PC-9 (cell line): ENCODE measurements at regions not wholly inside any gene's neighbourhood (a gene's known extent, or its start where the extent isn't known, plus 50 kb on each side); places are given as distances from the start of the nearest gene placed in this dataset.

Experiments
- BruUV-seq: library from RNA; stranded (reverse); fragments of 400-500 nt; replicated peaks from 2 replicates; lab custom pipeline; 2021; lab: Mats Ljungman, UMichigan
- CTCF ChIA-PET: fragments of 300-600 bp; sonication (Branson Sonifier 250); formaldehyde crosslinking; loops from one replicate; lab custom pipeline; 2022; ENCODE audit warnings: antibody characterized with exemption; lab: Charles Lee
- POLR2A ChIA-PET: fragments of 300-600 bp; sonication (Branson Sonifier 250); formaldehyde crosslinking; loops from one replicate; lab custom pipeline; 2022; ENCODE audit warnings: antibody characterized with exemption; ENCODE audit not compliant: unreplicated experiment; lab: Charles Lee
- DNase-seq, 2 experiments: peaks; one replicate each; pipeline versions ENCODE4 v3.0.0 to v3.0.0-alpha.2; 2015 to 2022; ENCODE audit warnings: mixed read lengths in 1 of 2
- H2AFZ ChIP-seq: fragments of 200-600 bp; sonication (generic); 2 replicates; pipeline ENCODE4 v1.8.1; 2017; ENCODE audit warnings: antibody characterized with exemption
- H3F3A ChIP-seq: fragments of 200-600 bp; sonication (generic); 2 replicates; pipeline ENCODE4 v1.8.1; 2017; ENCODE audit warnings: antibody characterized with exemption, mild to moderate bottlenecking, low read depth; ENCODE audit not compliant: insufficient read depth
- H3K27ac ChIP-seq: fragments of 200-600 bp; sonication (generic); 2 replicates; pipeline ENCODE4 v1.6.1; 2016; ENCODE audit warnings: mixed run types
- H3K27me3 ChIP-seq: fragments of 200-600 bp; sonication (generic); 2 replicates; pipeline ENCODE4 v1.6.1; 2016; ENCODE audit warnings: low read depth, mixed run types; ENCODE audit not compliant: insufficient read depth
- H3K36me3 ChIP-seq: fragments of 200-600 bp; sonication (generic); 2 replicates; pipeline ENCODE4 v1.6.1; 2016; ENCODE audit warnings: low read depth, mixed run types
- H3K4me1 ChIP-seq: fragments of 200-600 bp; sonication (generic); replicated peaks from 2 replicates; pipeline ENCODE4 v1.6.1; 2016; ENCODE audit warnings: mixed run types; ENCODE audit not compliant: insufficient read depth
- H3K4me2 ChIP-seq: fragments of 200-600 bp; sonication (generic); 2 replicates; pipeline ENCODE4 v1.6.1; 2017; ENCODE audit warnings: mixed run types
- H3K4me3 ChIP-seq: fragments of 200-600 bp; sonication (generic); 2 replicates; pipeline ENCODE4 v1.6.1; 2016; ENCODE audit warnings: mixed run types
- H3K79me2 ChIP-seq: fragments of 200-600 bp; sonication (generic); 2 replicates; pipeline ENCODE4 v1.6.1; 2017; ENCODE audit warnings: low read depth, mixed run types
- H3K9me2 ChIP-seq: fragments of 200-600 bp; sonication (generic); 2 replicates; pipeline ENCODE4 v1.8.1; 2017; ENCODE audit warnings: mild to moderate bottlenecking; ENCODE audit not compliant: insufficient read depth
- H3K9me3 ChIP-seq: fragments of 200-600 bp; sonication (generic); 2 replicates; pipeline ENCODE4 v1.8.1; 2016; ENCODE audit warnings: low read depth; ENCODE audit not compliant: insufficient read depth
- H4K20me1 ChIP-seq: fragments of 200-600 bp; sonication (generic); 2 replicates; pipeline ENCODE4 v1.8.1; 2017; ENCODE audit not compliant: insufficient read depth
- EZH2 ChIP-seq: fragments of 200-600 bp; sonication (generic); IDR thresholded peaks from 2 replicates; pipeline ENCODE4 v1.8.0; 2017; ENCODE audit warnings: antibody characterized with exemption, low read depth
- intact Hi-C: fragments of 100-400 bp; cut with micrococcal nuclease; formaldehyde crosslinking; loops from one replicate; pipeline ENCODE4 v1.10.0; 2022; ENCODE audit not compliant: unreplicated experiment
- TF ChIP-seq, protein P1 (sequence below): fragments of 200-600 bp; sonication (generic); conservative IDR thresholded peaks from 2 replicates; pipeline ENCODE4 v1.6.1; 2017; ENCODE audit warnings: mixed run types, antibody characterized with exemption, mild to moderate bottlenecking, moderate library complexity

DNA sequence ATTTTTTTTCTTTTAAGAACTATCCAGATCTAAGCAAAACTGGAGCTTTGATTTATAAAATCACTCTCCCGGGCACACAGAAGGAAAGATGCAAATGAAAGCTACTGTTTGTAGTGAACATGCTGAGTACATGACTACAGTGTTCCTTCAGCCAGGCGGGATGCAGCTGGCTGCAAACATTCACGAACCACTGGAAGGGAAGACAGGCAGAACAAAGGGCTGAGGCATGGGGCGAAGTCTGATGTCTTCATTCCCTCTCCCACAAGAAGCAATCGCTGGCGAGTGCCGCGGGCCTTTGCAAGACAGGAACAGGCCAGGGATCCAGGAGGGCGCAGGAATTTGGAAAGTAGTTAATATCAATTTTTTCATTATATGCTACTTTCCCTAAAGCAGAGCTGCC, 257.9 kb upstream of the AJAP1 start:
- Histone ChIP-seq H3K27me3 (0 out of 2 replicates have a peak, but pooled peaks cover 5% of the 10 kb centered on the region), H4K20me1 (no peaks in the 10 kb centered on the region), H3K4me1 (no peaks in the 10 kb centered on the region), H3K36me3 (no peaks in the 10 kb centered on the region), H3K27ac (no peak overlapping the region), H3K9me3 (no peaks in the 10 kb centered on the region), H3K9me2 (no peaks in the 10 kb centered on the region), H3K4me3 (no peak overlapping the region), H3K4me2 (no peak overlapping the region), H2AFZ (no peak overlapping the region), H3F3A (no peaks in the 10 kb centered on the region), H3K79me2 (no peaks in the 10 kb centered on the region)
- intact Hi-C loops: no loop called here
- CTCF ChIA-PET: no interaction called here
- no peak for DNase-seq
- TF ChIP-seq EZH2: no peak
- TF ChIP-seq, protein P1, sequence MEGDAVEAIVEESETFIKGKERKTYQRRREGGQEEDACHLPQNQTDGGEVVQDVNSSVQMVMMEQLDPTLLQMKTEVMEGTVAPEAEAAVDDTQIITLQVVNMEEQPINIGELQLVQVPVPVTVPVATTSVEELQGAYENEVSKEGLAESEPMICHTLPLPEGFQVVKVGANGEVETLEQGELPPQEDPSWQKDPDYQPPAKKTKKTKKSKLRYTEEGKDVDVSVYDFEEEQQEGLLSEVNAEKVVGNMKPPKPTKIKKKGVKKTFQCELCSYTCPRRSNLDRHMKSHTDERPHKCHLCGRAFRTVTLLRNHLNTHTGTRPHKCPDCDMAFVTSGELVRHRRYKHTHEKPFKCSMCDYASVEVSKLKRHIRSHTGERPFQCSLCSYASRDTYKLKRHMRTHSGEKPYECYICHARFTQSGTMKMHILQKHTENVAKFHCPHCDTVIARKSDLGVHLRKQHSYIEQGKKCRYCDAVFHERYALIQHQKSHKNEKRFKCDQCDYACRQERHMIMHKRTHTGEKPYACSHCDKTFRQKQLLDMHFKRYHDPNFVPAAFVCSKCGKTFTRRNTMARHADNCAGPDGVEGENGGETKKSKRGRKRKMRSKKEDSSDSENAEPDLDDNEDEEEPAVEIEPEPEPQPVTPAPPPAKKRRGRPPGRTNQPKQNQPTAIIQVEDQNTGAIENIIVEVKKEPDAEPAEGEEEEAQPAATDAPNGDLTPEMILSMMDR: no peak
- POLR2A ChIA-PET: no interaction called here
- no TSS peak for BruUV-seq

DNA sequence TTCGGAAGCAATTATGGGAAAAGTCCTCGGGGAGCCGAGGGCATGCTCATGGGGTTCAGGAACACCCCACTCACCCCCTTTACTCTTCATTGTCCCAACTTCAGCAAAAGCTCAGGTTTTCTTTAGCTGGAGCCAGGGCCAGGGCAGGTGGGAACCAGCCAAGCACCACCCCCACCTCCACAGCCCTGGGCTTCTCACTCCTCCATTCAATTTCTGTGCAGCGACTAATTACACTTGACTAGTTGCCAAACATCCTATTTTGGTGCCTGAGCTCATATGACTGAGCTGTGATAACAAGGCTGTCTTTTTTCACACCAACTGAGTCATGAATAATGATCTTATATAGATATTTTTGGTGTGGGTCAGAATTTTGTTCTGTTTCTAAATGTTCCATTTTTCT, 257.2 kb upstream of the AJAP1 start:
- Histone ChIP-seq H3K4me1 (no peaks in the 10 kb centered on the region), H3K27me3 (0 out of 2 replicates have a peak, but pooled peaks cover 5% of the 10 kb centered on the region), H3K4me2 (no peak overlapping the region), H2AFZ (no peak overlapping the region), H3F3A (no peaks in the 10 kb centered on the region), H3K27ac (no peak overlapping the region), H3K9me3 (no peaks in the 10 kb centered on the region), H4K20me1 (no peaks in the 10 kb centered on the region), H3K4me3 (no peak overlapping the region), H3K9me2 (no peaks in the 10 kb centered on the region), H3K36me3 (no peaks in the 10 kb centered on the region), H3K79me2 (no peaks in the 10 kb centered on the region)
- intact Hi-C loops: no loop called here
- ChIA-PET CTCF (no interaction called here), POLR2A (no interaction called here)
- TF ChIP-seq EZH2: no peak
- no TSS peak for BruUV-seq
- no peak for DNase-seq

DNA sequence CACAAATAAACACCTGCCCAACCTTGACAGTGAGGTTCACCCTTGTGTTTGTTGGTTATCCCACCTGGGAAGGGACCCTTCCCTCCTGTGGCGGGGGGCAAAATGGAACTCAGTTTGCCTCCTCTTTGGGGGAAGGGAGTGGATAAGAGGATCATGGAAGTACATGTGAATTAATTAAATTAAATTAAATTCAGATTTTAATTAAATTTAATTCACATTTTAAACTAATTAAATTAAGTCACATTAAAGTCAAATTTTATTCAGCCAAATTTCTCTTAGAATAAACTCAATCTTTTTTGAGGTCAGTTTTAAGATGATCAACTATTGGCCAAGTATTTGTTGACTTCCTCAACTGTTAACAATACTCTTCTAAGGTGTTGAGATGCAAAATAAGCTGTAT, 252.4 kb upstream of the AJAP1 start:
- Histone ChIP-seq H3K9me3 (no peaks in the 10 kb centered on the region), H3K4me2 (no peak overlapping the region), H3K79me2 (no peaks in the 10 kb centered on the region), H3K36me3 (no peaks in the 10 kb centered on the region), H3K27me3 (0 out of 2 replicates have a peak, but pooled peaks cover 5% of the 10 kb centered on the region), H3K9me2 (no peaks in the 10 kb centered on the region), H2AFZ (no peak overlapping the region), H3F3A (no peaks in the 10 kb centered on the region), H3K4me1 (no peaks in the 10 kb centered on the region), H4K20me1 (no peaks in the 10 kb centered on the region), H3K27ac (no peak overlapping the region), H3K4me3 (no peak overlapping the region)
- intact Hi-C loops: no loop called here
- BruUV-seq: no TSS peak
- CTCF ChIA-PET: no interaction called here
- POLR2A ChIA-PET: no interaction called here
- no peak for TF ChIP-seq EZH2
- TF ChIP-seq, protein P1: no peak
- no peak for DNase-seq
